ENCODE measurements at regions not wholly inside any gene's neighbourhood (a gene's known extent, or its start where the extent isn't known, plus 50 kb on each side); places are given as distances from the start of the nearest gene placed in this dataset.
"Not testable (repeated sequence)": the region's sequence is repeated elsewhere in the genome, so short reads cannot be mapped to it uniquely, and the experiment has no call there.

DNA sequence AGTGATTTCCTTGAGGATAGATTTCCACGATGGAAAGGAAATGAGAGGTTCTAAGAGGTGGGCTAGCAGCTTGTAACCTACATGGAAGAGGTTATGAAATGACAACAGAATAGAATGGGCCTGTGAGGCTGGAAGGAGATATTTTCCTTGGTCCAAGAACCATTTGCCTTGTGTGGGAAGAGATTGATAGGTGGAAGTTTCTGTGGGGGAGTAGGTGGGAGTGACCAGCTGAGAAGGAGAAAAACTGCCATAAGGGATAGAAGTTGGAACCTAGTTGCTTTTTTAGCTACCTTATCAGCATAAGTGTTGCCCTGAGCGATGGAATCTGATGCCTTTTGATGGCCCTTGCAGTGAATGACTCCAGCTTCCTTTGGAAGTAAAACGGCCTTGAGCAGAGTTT lies 60.4 kb upstream of the NAA35 start:
- not testable (repeated sequence) for DNase-seq (ENCODE audit: low spot score)

DNA sequence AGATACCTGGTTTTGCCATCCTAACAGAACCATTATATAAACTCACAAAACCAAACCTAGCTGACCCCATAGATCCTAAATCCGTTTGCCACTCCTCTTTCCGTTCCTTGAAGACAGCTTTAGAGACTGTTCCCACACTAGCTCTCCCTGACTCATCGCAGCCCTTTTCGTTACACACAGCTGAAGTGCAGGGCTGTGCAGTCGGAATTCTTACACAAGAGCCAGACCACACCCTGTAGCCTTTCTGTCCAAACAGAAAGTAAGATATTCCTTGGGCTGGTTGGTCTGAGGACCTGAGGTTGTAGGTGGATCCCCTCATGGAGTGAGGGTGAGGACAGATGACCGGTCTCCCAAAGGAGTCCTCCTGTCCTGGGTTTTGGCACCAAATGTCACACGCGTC lies 56.7 kb upstream of the NAA35 start:
- DNase-seq (ENCODE audit: low spot score): no peak

DNA sequence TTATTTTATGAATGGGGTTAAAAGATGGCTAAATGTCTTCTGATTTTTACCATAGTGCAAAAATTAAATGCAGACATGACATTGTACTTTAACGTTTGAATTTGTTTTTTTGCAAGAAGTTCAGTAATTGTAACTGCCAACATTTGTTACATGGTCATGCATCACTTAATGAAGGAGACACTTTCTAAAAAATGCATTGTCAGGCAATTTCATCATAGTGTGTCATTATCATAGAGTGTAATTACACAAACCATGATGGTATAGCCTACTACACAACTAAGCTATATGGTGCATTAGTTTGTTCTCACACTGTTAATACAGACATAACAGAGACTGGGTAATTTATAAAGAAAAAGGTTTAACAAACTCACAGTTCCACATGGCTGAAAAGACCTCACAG lies 50.0 kb upstream of the NAA35 start:
- no peak for DNase-seq (ENCODE audit: low spot score)

All from hematopoietic multipotent progenitor cell treated with erythropoietin and hydrocortisone succinate and interleukin-3 and kit ligand, for 15 days (in vitro differentiated cells).